ENCODE measurements at regions not wholly inside any gene's neighbourhood (a gene's known extent, or its start where the extent isn't known, plus 50 kb on each side); places are given as distances from the start of the nearest gene placed in this dataset.

DNA sequence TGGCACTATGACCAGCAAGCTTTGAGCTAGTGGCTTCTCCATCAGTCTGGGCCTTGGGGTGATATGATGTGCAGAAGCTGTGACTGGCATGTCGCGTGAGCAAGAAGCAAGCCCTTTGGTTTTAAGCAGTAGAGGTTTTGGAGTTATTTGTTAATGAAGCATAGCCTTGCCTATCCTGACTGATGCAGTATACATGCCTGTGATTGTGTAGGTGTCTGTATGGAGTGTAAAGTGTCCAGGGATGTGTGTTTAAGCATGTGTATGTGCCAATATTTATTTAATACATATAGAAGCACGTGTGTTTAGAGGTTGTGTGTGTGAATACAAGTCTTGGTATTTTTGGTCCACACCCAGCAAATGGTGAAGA lies 61.0 kb upstream of the CCDC167 start:
- TF ChIP-seq, protein P1, sequence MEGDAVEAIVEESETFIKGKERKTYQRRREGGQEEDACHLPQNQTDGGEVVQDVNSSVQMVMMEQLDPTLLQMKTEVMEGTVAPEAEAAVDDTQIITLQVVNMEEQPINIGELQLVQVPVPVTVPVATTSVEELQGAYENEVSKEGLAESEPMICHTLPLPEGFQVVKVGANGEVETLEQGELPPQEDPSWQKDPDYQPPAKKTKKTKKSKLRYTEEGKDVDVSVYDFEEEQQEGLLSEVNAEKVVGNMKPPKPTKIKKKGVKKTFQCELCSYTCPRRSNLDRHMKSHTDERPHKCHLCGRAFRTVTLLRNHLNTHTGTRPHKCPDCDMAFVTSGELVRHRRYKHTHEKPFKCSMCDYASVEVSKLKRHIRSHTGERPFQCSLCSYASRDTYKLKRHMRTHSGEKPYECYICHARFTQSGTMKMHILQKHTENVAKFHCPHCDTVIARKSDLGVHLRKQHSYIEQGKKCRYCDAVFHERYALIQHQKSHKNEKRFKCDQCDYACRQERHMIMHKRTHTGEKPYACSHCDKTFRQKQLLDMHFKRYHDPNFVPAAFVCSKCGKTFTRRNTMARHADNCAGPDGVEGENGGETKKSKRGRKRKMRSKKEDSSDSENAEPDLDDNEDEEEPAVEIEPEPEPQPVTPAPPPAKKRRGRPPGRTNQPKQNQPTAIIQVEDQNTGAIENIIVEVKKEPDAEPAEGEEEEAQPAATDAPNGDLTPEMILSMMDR (IDR thresholded peaks at IDR 0.05) = no peak
- no peak for TF ChIP-seq POLR2A (IDR thresholded peaks at IDR 0.05; ENCODE audit: low read depth)
